ENCODE measurements at regions not wholly inside any gene's neighbourhood (a gene's known extent, or its start where the extent isn't known, plus 50 kb on each side); places are given as distances from the start of the nearest gene placed in this dataset.

DNA sequence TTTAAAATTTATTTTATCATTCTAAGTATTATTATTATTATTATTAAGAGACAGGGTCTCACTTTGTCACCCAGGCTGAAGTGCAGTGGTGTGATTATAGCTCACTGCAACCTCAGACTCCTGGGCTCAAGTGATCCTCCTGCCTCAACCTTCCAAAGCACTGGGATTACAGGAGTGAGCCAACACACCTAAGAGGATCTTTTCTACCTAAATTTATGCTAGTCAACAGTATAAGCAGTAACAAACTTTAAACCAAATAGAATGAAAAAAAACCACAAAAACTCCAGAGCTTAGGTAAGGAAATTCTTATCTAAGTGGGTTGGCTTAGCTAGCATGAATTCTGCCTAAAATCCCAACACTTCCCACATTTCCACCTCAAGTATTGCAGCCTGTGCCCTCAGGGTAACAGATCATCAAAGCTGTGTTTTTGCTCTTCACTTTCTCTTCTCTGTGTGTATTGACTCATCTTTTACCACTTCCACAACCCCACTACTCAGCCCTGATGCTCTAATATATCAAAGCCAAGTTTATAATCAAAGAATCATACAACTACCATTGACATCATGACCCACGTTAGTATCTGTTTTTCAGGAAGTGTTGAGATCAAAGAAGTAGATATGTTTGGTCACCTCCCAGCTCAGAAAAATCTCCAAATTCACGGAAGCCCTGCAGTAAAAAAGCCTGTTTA lies 93.7 kb upstream of the SPON1 start:
- H3K4me3 ChIP-seq (ENCODE audit: insufficient read depth, low read length): no peak overlapping the region
- no peak overlapping the region for H3K27ac ChIP-seq (ENCODE audit: low read depth, low read length)
- no peaks in the 10 kb centered on the region for H4K20me1 ChIP-seq (ENCODE audit: insufficient read depth, low read length)
- H3K79me2 ChIP-seq (ENCODE audit: insufficient read depth, low read length): no peaks in the 10 kb centered on the region
- no peaks in the 10 kb centered on the region for H3K36me3 ChIP-seq (ENCODE audit: insufficient read depth, low read length)
- no peaks in the 10 kb centered on the region for H3K27me3 ChIP-seq (ENCODE audit: insufficient read depth, low read length)
- H3K9me3 ChIP-seq (ENCODE audit: low read depth, low read length): no peaks in the 10 kb centered on the region
- DNase-seq (ENCODE audit: insufficient read length, low spot score, missing footprints): no peak
- no peak overlapping the region for H2AFZ ChIP-seq (ENCODE audit: low read length)
- H3K4me2 ChIP-seq (ENCODE audit: insufficient read depth, low read length): no peak overlapping the region
- no peaks in the 10 kb centered on the region for H3K4me1 ChIP-seq (ENCODE audit: insufficient read depth, low read length)
- TF ChIP-seq CTCF (IDR thresholded peaks at IDR 0.05; ENCODE audit: extremely low read depth, low read depth, low read length): no peak

- TF ChIP-seq CTCF (IDR thresholded peaks at IDR 0.05; ENCODE audit: extremely low read depth, low read depth, low read length): no peak
- H3K9me3 ChIP-seq (ENCODE audit: low read depth, low read length): no peaks in the 10 kb centered on the region
Observed at GRCh38 chr11:13869398-13869886, 93.1 kb upstream of the SPON1 start.

DNA sequence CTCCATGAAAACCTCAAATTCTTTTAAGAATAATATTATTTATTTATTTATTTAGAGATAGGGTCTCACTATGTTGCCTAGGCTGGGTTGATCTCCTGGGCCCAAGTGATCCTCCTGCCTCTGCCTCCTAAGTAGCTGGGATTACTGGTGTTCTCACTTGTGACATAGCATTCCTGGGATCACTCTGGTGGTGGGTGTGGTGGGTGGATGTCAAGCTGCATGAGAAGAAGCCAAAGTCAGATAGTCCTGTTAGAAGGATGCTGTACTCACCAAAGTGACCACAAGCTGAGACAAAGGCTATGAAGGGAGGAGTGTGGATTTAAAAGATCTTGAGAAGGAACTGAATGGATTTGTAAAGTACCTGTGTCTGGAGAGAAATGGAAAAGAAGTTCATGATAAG lies 87.9 kb upstream of the SPON1 start:
- H3K4me1 ChIP-seq (ENCODE audit: insufficient read depth, low read length): no peaks in the 10 kb centered on the region
- no peaks in the 10 kb centered on the region for H3K27me3 ChIP-seq (ENCODE audit: insufficient read depth, low read length)
- TF ChIP-seq CTCF (IDR thresholded peaks at IDR 0.05; ENCODE audit: extremely low read depth, low read depth, low read length): no peak

More at GRCh38 chr11:13869398-13869886, 93.1 kb upstream of the SPON1 start:
- no peaks in the 10 kb centered on the region for H4K20me1 ChIP-seq (ENCODE audit: insufficient read depth, low read length)
- no peaks in the 10 kb centered on the region for H3K4me1 ChIP-seq (ENCODE audit: insufficient read depth, low read length)
- no peaks in the 10 kb centered on the region for H3K36me3 ChIP-seq (ENCODE audit: insufficient read depth, low read length)
- no peak overlapping the region for H3K4me2 ChIP-seq (ENCODE audit: insufficient read depth, low read length)
- no peaks in the 10 kb centered on the region for H3K79me2 ChIP-seq (ENCODE audit: insufficient read depth, low read length)
- no peak overlapping the region for H3K27ac ChIP-seq (ENCODE audit: low read depth, low read length)
- H2AFZ ChIP-seq (ENCODE audit: low read length): no peak overlapping the region
- DNase-seq (ENCODE audit: insufficient read length, low spot score, missing footprints): no peak
- no peak overlapping the region for H3K4me3 ChIP-seq (ENCODE audit: insufficient read depth, low read length)
- no peaks in the 10 kb centered on the region for H3K27me3 ChIP-seq (ENCODE audit: insufficient read depth, low read length)

DNA sequence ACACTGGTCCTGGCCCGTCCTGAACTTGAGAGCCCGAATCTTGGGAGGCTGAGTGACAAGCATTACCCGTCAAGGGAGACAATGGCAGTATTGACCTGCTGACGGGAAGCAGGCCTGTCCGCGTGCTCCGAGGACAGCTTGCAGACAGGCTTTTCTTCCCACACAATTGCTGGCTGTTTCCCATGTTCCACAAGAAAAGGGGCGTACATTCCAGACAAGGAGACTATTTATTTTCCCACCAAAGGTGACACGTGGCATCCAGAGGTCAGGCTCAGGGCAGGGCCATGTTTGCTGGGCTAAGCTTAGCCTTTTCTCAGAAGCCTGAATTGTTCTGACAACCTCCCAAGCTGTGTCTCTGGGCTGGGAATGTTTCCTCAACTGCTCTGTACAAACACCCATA lies 86.9 kb upstream of the SPON1 start:
- H3K4me1 ChIP-seq (ENCODE audit: insufficient read depth, low read length): no peaks in the 10 kb centered on the region
- no peak overlapping the region for H3K4me3 ChIP-seq (ENCODE audit: insufficient read depth, low read length)
- no peaks in the 10 kb centered on the region for H3K36me3 ChIP-seq (ENCODE audit: insufficient read depth, low read length)
- no peak for DNase-seq (ENCODE audit: insufficient read length, low spot score, missing footprints)
- no peaks in the 10 kb centered on the region for H4K20me1 ChIP-seq (ENCODE audit: insufficient read depth, low read length)
- no peaks in the 10 kb centered on the region for H3K79me2 ChIP-seq (ENCODE audit: insufficient read depth, low read length)
- no peak overlapping the region for H3K27ac ChIP-seq (ENCODE audit: low read depth, low read length)
- no peak for TF ChIP-seq CTCF (IDR thresholded peaks at IDR 0.05; ENCODE audit: extremely low read depth, low read depth, low read length)
- H3K4me2 ChIP-seq (ENCODE audit: insufficient read depth, low read length): no peak overlapping the region
- H3K27me3 ChIP-seq (ENCODE audit: insufficient read depth, low read length): no peaks in the 10 kb centered on the region
- no peaks in the 10 kb centered on the region for H3K9me3 ChIP-seq (ENCODE audit: low read depth, low read length)
- H2AFZ ChIP-seq (ENCODE audit: low read length): no peak overlapping the region

More for the DNA sequence above, 87.9 kb upstream of the SPON1 start:
- Histone ChIP-seq H3K36me3 (ENCODE audit: insufficient read depth, low read length) (no peaks in the 10 kb centered on the region), H3K9me3 (ENCODE audit: low read depth, low read length) (no peaks in the 10 kb centered on the region), H3K79me2 (ENCODE audit: insufficient read depth, low read length) (no peaks in the 10 kb centered on the region), H2AFZ (ENCODE audit: low read length) (no peak overlapping the region), H3K4me3 (ENCODE audit: insufficient read depth, low read length) (no peak overlapping the region), H4K20me1 (ENCODE audit: insufficient read depth, low read length) (no peaks in the 10 kb centered on the region), H3K27ac (ENCODE audit: low read depth, low read length) (no peak overlapping the region), H3K4me2 (ENCODE audit: insufficient read depth, low read length) (no peak overlapping the region)
- no peak for DNase-seq (ENCODE audit: insufficient read length, low spot score, missing footprints)
